ENCODE measurements at regions not wholly inside any gene's neighbourhood (a gene's known extent, or its start where the extent isn't known, plus 50 kb on each side); places are given as distances from the start of the nearest gene placed in this dataset.

DNA sequence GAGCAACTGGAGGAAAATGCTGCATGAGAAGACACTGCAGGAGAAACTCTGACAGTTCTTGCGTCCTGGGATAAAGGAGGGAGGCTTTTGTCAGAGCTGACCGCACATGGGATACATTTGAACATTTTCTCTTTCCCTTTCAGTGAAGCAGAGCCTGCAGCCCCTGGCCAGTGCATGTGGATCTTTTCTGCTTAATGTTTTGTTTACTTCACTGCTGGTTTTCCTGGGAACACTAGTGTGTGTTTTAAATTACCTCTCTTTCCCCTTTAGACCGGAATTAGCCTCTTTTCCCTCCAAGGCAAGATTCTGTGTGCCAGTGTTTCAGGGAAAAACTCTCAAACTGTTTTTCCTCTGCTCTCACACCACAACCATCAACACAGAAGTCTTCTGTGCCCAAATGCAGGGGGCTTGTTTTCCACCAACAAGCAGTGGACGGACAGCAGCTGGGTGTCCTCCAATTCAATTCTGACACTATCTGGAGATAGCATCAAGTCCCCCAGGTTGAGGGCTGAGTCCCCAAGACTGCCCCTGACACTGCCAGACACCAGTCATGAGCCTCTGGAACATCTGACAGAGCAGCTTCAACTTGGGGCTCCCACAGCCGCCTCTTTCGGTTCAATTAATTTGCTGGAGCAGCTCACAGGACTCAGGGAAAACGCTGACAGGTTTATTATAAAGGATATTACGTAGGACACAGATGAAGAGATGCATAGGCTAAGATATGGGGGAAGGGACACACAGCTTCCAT, 136.2 kb downstream of the RHOU start:
- TF ChIP-seq CTCF (conservative IDR thresholded peaks at IDR 0.05) = no peak
- peaks cover 43% of the 10 kb centered on the region for H3K4me1 Mint-ChIP-seq (ENCODE audit: unreplicated experiment)
- H3K27me3 Mint-ChIP-seq = no peaks in the 10 kb centered on the region
- H3K9me3 Mint-ChIP-seq = no peaks in the 10 kb centered on the region
- DNase-seq (ENCODE audit: extremely low spot score, unreplicated experiment) = no peak
- H3K27ac Mint-ChIP-seq = peak overlapping the region; percentile 66
- H3K36me3 Mint-ChIP-seq = no peaks in the 10 kb centered on the region
- peak overlapping the region; percentile 20 for H3K4me3 Mint-ChIP-seq

- DNase-seq (ENCODE audit: extremely low spot score, unreplicated experiment) = no peak
- no peaks in the 10 kb centered on the region for H3K27me3 Mint-ChIP-seq
- peak; percentile 23 for TF ChIP-seq CTCF (conservative IDR thresholded peaks at IDR 0.05)
- H3K36me3 Mint-ChIP-seq = no peaks in the 10 kb centered on the region
- no peaks in the 10 kb centered on the region for H3K9me3 Mint-ChIP-seq
- peaks cover 37% of the 10 kb centered on the region for H3K4me1 Mint-ChIP-seq (ENCODE audit: unreplicated experiment)
- H3K27ac Mint-ChIP-seq = peak overlapping the region; percentile 66
- no peak overlapping the region for H3K4me3 Mint-ChIP-seq
These were observed 136.8 kb downstream of the RHOU start for GRCh38 chr1:228872080-228872479.

DNA sequence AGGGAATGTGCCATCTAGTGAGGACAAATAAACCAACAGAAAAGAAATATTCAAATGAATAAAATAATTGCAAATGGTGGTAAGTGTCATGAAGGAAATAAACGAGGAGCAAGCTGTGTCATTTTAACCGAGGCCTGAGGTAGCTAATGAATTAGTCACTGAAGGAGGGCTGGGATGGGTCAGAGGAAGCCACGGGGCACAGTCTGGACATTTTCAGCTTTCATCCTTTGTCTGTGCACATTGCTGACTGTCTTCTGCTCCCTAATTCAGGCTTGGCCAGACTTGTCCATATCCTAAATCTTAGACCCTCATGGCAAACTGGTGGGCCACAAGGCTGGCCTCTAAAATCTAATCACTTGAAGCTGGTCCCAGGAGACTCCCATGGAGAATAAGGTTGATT, 138.4 kb downstream of the RHOU start:
- H3K27ac Mint-ChIP-seq = peak overlapping the region; percentile 22
- H3K4me3 Mint-ChIP-seq = no peak overlapping the region
- peaks cover 27% of the 10 kb centered on the region for H3K4me1 Mint-ChIP-seq (ENCODE audit: unreplicated experiment)
- H3K36me3 Mint-ChIP-seq = no peaks in the 10 kb centered on the region
- DNase-seq (ENCODE audit: extremely low spot score, unreplicated experiment) = no peak
- no peaks in the 10 kb centered on the region for H3K27me3 Mint-ChIP-seq
- H3K9me3 Mint-ChIP-seq = no peaks in the 10 kb centered on the region
- no peak for TF ChIP-seq CTCF (conservative IDR thresholded peaks at IDR 0.05)

GRCh38 chr1:228875741-228876140, 140.5 kb downstream of the RHOU start:
- Mint-ChIP-seq H3K4me1 (ENCODE audit: unreplicated experiment) (peaks cover 16% of the 10 kb centered on the region), H3K4me3 (no peak overlapping the region), H3K9me3 (peaks cover 5% of the 10 kb centered on the region), H3K27me3 (no peaks in the 10 kb centered on the region), H3K27ac (no peak overlapping the region), H3K36me3 (no peaks in the 10 kb centered on the region)
- DNase-seq (ENCODE audit: extremely low spot score, unreplicated experiment) = no peak
- TF ChIP-seq CTCF (conservative IDR thresholded peaks at IDR 0.05) = no peak

DNA sequence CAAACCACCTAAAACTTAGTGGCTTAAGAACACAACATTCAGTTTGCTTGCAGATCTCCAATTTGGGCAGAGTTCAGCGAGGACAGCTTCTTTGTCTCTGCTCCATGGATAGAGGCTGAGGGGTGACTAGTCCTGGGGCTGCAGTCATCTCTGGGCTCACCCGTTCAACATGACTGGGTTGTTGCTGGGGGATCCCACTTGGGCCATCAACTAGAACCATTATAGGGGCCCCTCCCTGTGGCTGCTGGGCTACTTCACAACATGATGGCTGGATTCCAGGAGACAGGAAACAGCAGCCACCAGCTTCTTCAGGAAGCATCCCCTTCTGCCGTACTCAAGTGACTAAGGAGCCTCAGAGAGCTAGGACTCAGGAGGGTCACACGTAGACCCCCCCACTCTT, 140.9 kb downstream of the RHOU start:
- no peak for DNase-seq (ENCODE audit: extremely low spot score, unreplicated experiment)
- Mint-ChIP-seq H3K36me3 (no peaks in the 10 kb centered on the region), H3K4me3 (no peak overlapping the region), H3K27ac (no peak overlapping the region), H3K27me3 (no peaks in the 10 kb centered on the region), H3K9me3 (peaks cover 5% of the 10 kb centered on the region), H3K4me1 (ENCODE audit: unreplicated experiment) (peaks cover 15% of the 10 kb centered on the region)
- no peak for TF ChIP-seq CTCF (conservative IDR thresholded peaks at IDR 0.05)

Measured in type B pancreatic cell (in vitro differentiated cells).